Activated T-helper 1 cell treated with anti-CD3 and anti-CD28 coated beads, Interleukin-2, amount 50 U/mL, for 16 hours (primary cell): ENCODE measurements at regions not wholly inside any gene's neighbourhood (a gene's known extent, or its start where the extent isn't known, plus 50 kb on each side); places are given as distances from the start of the nearest gene placed in this dataset.

Source experiments
- DNase-seq, 2 donors: peaks; one replicate each; pipeline ENCODE4 v3.0.0-alpha.2; 2020; ENCODE audit warnings: low read depth in 1 of 2, low spot score in 1 of 2

DNA sequence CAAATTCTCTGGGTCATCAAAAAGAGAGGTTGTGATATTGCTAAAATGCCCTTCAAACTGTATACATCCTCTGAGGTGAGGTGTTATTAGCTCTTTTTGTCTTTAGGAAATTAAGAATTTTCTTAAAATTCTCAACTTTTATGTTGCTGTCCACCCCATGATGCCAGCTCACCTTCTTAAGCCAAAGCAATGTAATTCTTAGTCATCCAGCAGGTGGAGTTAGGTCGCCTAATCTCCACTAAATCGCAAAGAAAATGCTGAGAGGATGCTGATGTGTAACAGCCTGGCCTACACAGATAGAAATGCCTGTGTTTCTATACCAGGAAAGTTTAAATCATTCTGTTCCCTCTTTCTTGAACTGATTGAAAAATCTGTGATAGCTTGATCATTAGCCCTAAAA is 770.2 kb upstream of the ALCAM start:
- no peak for DNase-seq

DNA sequence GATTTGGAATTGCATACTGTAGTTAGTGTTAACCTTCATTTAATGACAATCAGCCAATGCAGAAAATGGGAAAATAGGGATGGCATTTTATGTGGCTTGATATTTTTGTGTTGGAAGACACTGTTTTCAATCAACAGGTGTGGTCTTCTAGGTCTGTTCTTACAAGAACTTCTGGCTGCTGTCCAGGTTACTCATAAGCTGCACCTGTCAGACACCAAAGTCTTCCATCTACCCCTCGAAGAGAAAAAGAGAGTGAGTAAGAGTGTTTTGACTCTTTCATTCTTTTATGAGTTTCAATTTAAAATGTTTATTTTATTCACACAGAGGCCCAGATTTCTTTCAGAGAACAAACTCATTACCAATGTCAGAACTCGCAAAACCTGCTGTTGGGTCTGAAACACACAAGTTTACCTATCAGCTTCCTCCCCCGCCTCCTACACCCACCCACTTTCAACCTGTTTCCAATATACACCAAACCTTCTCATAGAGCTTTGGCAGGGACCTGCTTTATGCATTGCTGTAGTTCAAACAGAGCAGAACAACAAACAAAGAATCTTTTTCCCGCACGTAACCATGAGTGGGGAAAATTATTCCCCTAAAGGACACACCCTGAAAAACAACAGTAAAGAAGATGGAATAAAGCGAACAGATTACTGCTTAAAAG is 767.7 kb upstream of the ALCAM start:
- DNase-seq, result no peak

DNA sequence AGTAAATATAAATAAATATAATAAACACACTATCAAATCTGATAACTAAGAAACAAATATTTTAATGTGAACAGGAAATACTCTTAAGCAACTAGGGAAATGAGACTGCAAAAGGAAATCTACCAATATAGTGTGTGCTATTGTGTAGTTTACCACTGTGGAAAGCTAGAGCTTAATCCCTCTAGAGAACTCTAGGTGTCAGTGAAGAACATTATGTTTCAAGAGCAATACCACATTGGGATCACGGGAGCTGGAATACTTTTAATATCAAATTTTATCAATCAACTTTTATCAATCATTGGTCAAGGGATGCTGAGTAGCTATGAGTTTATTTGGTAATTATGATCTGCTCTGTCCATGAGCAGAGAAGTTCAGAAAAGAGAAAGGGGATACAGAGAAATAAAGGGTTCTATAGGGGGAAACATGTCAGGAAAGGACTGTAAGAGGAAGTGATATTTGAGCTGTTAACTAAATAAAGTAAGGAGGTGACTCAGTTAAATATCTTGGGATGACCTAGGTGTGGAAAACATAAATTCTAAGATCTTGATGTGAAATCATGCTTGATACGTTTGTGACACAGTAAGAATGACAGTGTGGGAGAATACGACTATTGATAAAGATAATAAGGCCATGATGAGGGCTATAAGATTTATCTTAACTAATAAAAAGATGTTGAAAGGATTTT is 762.2 kb upstream of the ALCAM start:
- DNase-seq, result no peak

DNA sequence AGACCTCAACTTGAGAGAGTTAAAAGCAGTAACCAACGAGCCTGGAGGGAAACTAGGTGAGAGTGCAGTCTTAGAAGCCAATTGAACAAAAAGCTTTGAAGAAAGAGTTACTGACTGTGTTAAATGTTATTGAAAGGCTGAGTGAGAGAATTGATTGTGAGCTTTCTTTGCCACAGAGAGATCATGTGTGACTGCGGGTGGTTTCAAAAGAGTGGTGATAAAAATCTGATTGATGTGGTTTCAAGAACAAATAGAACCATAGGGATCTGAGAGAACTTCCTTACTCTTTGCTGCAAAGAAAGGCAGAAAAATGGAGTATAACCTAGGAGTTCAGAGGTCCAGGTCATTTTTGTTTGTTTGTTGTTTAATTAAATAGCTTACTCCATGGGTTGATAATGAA is 759.9 kb upstream of the ALCAM start:
- DNase-seq, result no peak

DNA sequence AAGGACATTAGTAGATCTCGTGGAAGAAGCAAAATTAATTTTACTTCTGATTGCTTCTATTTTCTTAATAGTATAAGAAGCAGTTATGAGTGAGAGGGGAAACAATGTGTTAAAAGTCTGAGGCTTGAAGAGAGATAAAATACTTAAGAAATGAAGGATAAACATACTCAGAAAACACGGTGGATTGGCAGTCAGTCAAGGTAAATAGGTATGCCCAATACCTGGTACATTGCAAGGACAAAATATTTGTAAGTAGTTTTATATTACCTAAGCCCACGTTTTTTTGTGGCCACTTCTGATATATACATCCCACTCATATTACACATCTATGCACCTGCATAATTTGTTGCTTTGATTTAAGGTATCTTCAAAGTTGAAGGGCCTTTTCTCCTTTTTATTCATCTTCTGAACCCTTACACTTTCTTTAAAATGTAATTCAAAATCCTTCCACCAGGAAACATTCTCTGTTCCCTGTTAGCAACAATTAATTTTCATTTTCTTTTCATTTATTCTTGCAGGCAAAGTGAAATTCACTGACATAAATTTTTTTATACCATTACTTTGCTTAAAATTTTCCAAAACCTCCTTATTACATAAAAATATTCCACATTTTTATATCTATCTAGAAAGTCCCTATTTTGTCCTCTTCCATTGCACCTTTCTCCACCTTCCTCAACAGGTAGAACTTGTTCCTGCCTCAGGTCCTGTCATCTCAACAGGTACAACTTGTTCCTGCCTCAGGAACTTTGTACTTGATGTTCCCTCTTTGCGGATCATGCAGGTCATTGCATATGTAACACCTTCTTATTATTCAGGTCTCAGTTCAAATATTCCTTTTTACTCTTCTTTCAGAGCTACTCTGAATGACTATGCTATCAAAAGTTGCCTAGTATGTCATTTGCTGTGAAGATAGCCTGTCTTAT is 755.7 kb upstream of the ALCAM start:
- no peak for DNase-seq

DNA sequence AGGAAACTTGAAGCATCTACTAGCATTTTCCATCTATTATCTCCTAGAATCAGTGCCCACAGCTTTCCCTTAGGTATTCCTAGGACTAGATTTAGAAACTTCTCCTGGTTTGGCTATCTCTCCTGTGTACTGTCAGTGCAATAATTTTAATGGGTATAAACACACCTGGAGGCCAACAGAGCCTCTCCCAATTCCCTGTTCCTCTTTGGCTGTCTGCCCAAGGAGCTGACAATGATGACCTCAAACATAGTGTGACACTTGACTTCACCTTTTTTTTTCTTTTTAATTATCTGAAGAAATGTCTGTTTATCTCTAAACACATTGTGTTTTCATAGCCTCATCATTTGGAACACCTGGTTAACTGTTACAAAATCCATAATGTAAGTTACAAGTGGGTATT is 754.5 kb upstream of the ALCAM start:
- DNase-seq, result no peak

DNA sequence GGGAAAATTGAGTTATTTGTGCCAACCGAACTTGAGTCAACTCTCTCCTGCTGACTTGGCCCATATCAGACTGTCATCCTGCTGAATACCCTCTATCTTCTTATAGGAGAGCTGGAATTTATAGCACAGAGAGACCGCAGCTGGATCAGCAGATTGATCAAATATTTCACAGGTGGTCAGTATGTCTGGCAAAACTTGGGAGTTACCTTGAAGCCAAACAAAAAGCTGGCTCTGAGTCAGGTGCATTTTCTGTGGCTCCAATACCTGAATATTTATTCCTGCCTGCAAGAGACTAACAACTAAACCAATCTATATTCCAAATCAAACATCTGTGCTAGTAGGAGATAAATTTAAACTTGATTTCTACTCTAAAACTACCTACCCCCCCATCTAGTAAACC is 752.1 kb upstream of the ALCAM start:
- DNase-seq, result no peak

DNA sequence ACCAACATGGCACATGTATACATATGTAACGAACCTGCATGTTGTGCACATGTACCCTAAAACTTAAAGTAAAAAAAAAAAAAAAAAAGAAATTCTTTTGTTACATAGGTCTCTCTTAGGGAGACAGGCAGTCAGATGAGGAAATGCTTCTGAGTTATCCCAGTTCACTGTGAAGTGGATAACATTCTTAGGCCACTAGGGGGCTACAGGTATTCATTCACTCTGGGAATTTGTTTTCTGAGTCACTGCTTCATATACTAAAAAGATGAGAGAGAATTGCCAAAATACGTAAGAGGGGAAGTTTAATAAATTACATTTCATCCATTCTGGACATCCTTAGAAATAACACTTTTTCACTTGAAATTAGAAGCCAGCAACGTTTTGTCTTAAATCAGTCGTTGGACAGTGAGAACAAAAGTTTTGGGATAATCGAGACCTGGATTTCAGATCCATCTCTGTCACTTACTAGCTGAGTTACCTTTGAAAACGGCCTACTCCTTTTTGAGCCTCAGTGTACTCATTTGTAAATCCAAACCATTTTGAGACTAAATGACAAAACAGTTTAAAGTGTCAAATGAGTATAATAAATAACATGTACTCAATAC is 738.4 kb upstream of the ALCAM start:
- DNase-seq, result no peak

DNA sequence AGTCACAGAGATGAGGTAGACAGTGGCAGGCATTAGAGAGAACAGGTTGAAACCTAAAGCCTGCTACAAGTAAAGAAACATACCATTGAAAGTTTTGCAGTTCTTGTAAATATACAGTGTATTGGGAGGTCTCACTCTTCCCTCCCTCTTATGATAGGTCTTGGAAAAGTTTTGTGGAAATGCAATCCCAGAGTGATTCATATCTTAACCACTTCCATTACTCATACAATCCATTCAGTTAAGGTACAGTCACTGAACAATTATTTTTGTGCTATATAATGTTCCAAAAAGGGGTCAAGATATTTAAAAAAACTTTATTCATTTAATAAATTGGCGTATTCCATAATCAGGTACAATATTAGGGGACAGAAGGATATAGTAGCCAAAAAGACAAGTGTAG is 737.7 kb upstream of the ALCAM start:
- no peak for DNase-seq

DNA sequence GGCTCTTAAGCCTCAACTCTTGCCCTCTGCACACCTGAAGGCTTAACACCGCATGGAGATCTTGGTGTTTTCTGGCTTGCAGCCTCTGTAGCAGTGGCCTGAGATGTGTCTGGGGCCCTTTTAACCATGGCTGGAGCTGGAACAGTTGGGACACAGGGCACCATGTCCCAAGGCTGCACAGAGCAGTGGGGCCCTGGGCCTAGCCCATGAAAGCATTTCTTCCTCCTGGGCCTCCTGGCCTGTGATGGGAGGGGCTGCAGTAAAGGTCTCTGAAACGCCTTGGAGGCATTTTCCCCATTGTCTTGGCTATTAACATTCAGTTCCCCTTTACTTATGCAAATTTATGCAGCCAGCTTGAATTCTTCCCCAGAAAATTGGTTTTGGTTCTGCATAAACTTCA is 735.5 kb upstream of the ALCAM start:
- DNase-seq, result no peak

DNA sequence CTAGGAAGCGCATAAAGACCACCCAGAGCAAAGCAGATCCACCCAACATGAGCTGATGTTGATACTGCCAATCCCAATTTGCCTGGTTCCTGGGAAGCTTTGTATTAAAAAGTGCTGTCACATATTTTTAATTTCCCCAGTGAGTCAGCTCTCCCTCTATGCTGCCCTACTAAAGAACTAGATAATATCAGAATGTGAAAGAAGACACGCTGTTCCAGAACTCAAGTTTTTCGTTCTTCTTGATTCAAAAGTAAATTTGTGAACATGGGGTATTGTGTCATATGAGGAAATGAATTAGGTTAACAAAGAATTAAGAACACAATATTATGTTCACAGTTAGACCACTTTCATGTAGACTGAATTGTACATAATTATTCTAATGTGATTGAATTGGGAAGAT is 734.2 kb upstream of the ALCAM start:
- DNase-seq, result no peak

DNA sequence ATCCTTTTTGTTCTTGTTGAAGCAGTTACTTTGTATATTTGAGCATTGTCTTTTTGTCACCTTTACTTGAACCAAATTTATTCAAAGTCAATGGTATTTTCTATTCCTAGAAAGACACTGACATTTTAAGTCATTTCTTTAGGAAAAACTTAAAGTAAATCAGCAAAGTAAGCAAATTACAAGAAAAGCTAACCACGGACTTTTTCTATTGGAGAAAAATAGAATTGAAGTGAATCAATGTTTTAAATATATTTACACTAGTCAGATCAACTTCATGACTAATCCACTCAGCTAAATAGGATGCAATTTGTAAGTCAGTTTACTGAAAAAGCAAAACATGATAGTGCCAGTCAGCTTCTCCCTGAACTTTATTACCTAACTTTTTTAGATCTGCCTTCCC is 733.8 kb upstream of the ALCAM start:
- DNase-seq, result no peak

DNA sequence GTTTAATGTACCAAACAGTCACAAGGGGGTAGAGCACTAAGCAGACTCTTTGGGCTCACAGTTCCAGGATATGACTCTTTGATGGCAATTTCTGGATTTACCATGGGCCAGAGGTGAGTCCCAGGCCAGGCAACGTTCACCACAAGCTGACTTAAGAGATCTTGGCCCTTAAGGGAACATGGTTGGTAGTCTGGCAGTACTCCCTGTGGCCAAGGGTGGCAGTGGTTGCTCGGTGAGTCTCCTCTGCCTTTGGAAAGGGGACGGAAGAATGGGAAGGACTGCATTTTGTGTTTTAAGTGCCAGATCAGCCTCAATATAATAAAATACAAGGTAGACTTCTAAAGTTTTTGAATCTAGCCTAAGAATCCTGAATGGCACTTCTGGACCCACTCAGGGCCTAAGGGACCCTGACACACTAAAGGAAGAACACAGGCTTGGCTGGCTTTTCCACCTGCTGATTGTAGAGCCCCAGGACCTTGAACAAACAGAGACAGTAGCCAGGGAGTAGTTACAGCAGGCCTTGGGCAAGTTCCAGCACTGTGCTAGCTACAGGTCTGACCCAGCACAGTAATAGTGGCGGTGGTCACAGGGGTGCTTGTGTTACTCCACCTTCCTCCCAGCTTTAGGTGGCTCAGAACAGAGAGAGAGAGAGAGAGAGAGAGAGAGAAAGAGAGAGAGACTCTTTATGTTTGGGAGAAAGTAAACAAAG is 730.7 kb upstream of the ALCAM start:
- no peak for DNase-seq

DNA sequence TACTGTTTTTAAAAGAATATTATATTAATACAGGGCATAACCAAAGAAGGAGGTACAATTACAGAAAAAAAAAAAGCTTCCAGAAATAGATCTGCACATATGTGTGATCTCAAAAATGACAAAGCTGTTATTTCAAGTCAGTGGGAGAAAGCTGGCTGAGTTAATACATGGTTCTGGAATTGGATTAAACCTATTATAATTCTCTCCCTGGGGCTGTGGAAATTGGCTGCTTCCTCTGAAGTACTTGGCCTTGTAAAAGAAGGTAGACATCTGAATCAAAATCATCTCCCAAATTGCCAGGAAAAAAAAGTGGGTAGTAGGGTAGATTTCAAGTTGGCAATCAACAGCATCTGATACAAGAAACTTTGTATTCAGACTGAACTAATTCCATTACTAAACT is 723.9 kb upstream of the ALCAM start:
- DNase-seq, result no peak

DNA sequence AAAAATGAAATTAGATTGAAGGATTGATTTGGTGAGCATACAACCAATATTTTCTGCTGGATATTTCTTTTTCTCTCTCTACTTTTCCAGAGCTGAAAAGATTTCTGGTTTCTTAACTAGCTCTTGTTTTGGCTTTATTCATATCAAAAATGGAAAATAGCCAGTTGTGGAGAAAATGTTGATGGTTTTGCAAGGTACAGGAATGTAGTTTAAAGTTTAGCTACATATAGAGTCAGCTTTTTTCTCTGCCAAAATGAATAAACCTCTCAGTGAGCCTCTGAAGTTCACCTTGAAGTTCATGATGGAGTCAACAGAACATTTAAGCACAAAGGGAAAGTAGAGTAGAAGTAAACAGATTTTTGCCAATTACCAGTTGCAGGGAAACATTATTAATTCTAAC is 720.5 kb upstream of the ALCAM start:
- no peak for DNase-seq

DNA sequence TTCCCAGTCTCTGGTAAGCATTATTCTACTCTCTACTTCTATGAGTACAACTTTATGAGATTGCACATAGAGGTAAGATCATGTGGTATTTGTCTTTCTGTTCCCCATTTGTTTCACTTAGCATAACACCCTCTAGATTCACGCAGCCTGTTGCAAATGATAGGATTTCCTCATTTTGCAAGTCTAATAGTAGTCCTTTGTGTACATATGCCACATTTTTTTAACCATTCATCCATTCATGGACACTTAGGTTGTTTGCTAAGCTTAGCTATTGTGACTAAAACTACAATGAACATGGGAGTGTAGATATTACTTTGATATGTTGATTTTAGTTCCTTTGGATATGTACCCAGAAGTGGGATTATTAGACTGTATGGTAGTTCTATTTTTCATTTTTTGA is 717.9 kb upstream of the ALCAM start:
- DNase-seq, result no peak

DNA sequence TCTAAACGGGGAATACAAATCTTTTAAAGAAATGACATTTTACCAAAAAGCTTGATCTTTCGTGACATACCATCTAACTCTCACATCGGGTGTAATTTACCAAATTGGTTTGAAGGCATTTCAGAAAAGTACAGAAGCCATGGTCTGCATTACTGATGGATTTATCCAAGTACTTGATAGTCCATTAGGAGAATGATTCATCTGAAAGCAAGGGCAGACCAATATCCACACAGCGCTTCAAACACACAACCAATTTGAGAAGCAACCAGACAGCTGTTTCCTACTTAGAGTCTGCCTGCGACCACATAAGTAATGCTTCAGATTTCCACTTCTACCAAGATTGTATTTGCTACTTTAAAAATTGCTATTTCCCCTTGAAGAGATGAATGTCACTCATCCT is 697.6 kb upstream of the ALCAM start:
- no peak for DNase-seq

DNA sequence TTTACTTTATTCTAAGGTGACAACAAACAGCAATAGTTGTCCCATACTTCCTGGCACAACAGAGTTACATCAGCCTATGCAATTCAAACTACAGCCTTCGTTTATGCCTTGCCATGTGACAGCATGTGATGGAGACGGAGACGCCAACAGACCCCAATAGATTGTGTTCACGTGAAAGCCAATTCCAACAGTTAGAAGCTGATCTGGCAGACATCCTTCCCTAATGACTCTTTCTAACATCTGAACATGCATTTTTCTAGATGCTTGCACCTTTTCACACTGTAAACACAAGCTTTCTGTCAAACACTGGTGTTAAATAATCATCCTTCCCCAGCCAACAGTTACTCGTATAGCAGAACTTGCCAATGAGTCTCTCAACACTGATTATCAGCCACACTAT is 694.4 kb upstream of the ALCAM start:
- DNase-seq, result no peak

DNA sequence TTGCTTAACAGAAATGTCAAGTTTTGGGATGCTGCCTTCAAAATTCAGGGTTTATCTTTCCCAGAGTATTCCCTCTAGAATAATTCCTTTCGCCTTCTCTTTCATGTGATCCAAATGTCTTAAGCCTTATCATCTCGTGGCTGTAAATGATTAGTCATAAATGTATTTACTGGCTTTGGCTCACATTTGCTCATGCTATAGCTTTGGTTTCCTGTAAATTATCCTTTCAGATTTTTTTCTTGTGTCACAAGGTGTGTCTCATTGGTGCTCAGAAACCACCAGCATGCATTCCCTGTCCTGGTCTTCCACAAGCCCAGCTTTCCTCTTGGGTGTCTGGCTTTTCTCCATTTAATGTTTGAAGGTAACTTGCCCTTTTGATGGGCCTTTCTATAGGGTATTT is 692.7 kb upstream of the ALCAM start:
- DNase-seq, result no peak

DNA sequence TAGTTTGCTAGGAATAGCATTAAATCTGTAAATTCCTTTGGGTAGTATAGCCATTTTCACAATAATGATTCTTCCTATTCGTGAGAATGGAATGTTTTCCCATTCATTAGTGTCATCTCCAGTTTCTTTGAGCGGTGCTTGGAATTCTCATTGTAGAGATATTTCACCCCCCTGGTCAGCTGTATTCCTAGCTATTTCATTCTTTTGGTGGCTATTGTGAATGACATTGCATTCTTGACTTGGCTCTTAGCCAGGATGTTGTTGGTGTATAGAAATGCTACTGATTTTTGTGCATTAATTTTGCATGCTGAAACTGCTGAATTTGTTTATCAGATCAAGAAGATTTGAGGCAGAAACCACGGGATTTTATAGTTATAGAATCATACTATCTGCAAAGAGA is 690.5 kb upstream of the ALCAM start:
- DNase-seq, result no peak

DNA sequence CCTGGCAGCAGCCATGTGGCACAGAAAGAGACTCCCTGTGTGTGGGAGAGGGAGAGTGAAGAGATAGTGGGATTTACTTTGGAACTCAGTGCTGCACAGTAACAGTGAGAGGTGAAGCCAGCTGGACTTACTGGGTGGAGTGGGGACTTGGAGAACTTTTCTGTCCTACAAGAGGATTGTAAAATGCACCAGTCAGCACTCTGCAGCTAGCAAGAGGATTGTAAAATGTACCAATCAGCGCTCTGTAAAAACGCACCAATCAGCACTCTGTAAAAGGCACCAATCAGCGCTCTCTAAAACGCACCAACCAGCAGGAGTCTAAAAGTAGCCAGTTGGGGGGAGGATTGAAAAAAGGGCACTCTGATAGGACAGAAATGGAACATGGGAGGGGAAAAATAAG is 688.8 kb upstream of the ALCAM start:
- no peak for DNase-seq
